Renal cortex interstitium (tissue), 11 donors: ENCODE measurements at regions not wholly inside any gene's neighbourhood (a gene's known extent, or its start where the extent isn't known, plus 50 kb on each side); places are given as distances from the start of the nearest gene placed in this dataset.
"Not testable (repeated sequence)": the region's sequence is repeated elsewhere in the genome, so short reads cannot be mapped to it uniquely, and the experiment has no call there.

Experiments used
- DNase-seq, 11 donors: peaks; one replicate each; pipeline ENCODE4 v3.0.0-alpha.2; 2013; ENCODE audit warnings: low read depth in 9 of 11, low spot score in 4 of 11; ENCODE audit errors: extremely low read depth in 1 of 11

- no peak for DNase-seq
Measured at GRCh38 chr13:105878119-105878700, 657.3 kb downstream of the EFNB2 start.

- DNase-seq, result no peak
Measured at GRCh38 chr13:105874814-105875213, 660.6 kb downstream of the EFNB2 start.

GRCh38 chr13:105871768-105872167, 663.7 kb downstream of the EFNB2 start:
- DNase-seq, result no peak

- no peak for DNase-seq
Measured at GRCh38 chr13:105871326-105871725, 664.1 kb downstream of the EFNB2 start.

- DNase-seq, result no peak
Measured at GRCh38 chr13:105863300-105863920, 672.1 kb downstream of the EFNB2 start.

GRCh38 chr13:105848494-105848893, 687.0 kb downstream of the EFNB2 start:
- DNase-seq, result no peak

GRCh38 chr13:105847527-105848291, 687.8 kb downstream of the EFNB2 start:
- peak in 4 of 11 donors; percentile 20 to 32 (median 24) for DNase-seq

- DNase-seq, result no peak
Measured at GRCh38 chr13:105846923-105847322, 688.5 kb downstream of the EFNB2 start.

GRCh38 chr13:105841286-105841685, 694.2 kb downstream of the EFNB2 start:
- no peak for DNase-seq

- DNase-seq, result no peak
Measured at GRCh38 chr13:105838231-105838630, 697.2 kb downstream of the EFNB2 start.

- not testable (repeated sequence) for DNase-seq
Measured at GRCh38 chr13:105837295-105837694, 698.2 kb downstream of the EFNB2 start.

GRCh38 chr13:105830821-105831220, 704.6 kb downstream of the EFNB2 start:
- DNase-seq, result no peak

- no peak for DNase-seq
Measured at GRCh38 chr13:105827111-105827809, 708.2 kb downstream of the EFNB2 start.

GRCh38 chr13:105825071-105825470, 710.4 kb downstream of the EFNB2 start:
- no peak for DNase-seq

GRCh38 chr13:105821337-105821736, 714.1 kb downstream of the EFNB2 start:
- no peak for DNase-seq

GRCh38 chr13:105820415-105820814, 715.0 kb downstream of the EFNB2 start:
- no peak for DNase-seq

- no peak for DNase-seq
Measured at GRCh38 chr13:105817498-105817897, 718.0 kb downstream of the EFNB2 start.

- peak; percentile 17 to 79 (median 38) for DNase-seq
Measured at GRCh38 chr13:105816994-105817393, 718.5 kb downstream of the EFNB2 start.

- DNase-seq, result no peak
Measured at GRCh38 chr13:105814902-105815250, 720.6 kb downstream of the EFNB2 start.
